ENCODE measurements at regions not wholly inside any gene's neighbourhood (a gene's known extent, or its start where the extent isn't known, plus 50 kb on each side); places are given as distances from the start of the nearest gene placed in this dataset.

- TF ChIP-seq CTCF (IDR thresholded peaks at IDR 0.05; ENCODE audit: low read depth, low read length, poor library complexity, severe bottlenecking): no peak
- TF ChIP-seq EZH2phosphoT487 (IDR thresholded peaks at IDR 0.05; ENCODE audit: borderline replicate concordance, low read length): no peak
Observed at GRCh38 chr3:164417955-164418354, 660.3 kb downstream of the SI start.

All from DOHH2 (cell line).